ENCODE measurements at regions not wholly inside any gene's neighbourhood (a gene's known extent, or its start where the extent isn't known, plus 50 kb on each side); places are given as distances from the start of the nearest gene placed in this dataset.

- no peak for DNase-seq (ENCODE audit: low read depth in 3 of 3)
Measured at GRCh38 chr14:87526731-87527130, 466.3 kb downstream of the GALC start.

GRCh38 chr14:87524011-87524410 lies 469.0 kb downstream of the GALC start:
- DNase-seq (ENCODE audit: low read depth in 3 of 3): no peak

- no peak for DNase-seq (ENCODE audit: low read depth in 3 of 3)
Measured at GRCh38 chr14:87522575-87522974, 470.4 kb downstream of the GALC start.

- DNase-seq (ENCODE audit: low read depth in 3 of 3): no peak
Measured at GRCh38 chr14:87508333-87508732, 484.6 kb downstream of the GALC start.

- DNase-seq (ENCODE audit: low read depth in 3 of 3): no peak
Measured at GRCh38 chr14:87503711-87504110, 489.3 kb downstream of the GALC start.

- DNase-seq (ENCODE audit: low read depth in 3 of 3): no peak
Measured at GRCh38 chr14:87497301-87497700, 495.7 kb downstream of the GALC start.

- no peak for DNase-seq (ENCODE audit: low read depth in 3 of 3)
Measured at GRCh38 chr14:87494010-87494409, 499.0 kb downstream of the GALC start.

GRCh38 chr14:87492561-87492960 lies 500.4 kb downstream of the GALC start:
- no peak for DNase-seq (ENCODE audit: low read depth in 3 of 3)

GRCh38 chr14:87491816-87492215 lies 501.2 kb downstream of the GALC start:
- DNase-seq (ENCODE audit: low read depth in 3 of 3): no peak

- DNase-seq (ENCODE audit: low read depth in 3 of 3): no peak
Measured at GRCh38 chr14:87489196-87489819, 503.7 kb downstream of the GALC start.

GRCh38 chr14:87483271-87484260 lies 509.4 kb downstream of the GALC start:
- DNase-seq (ENCODE audit: low read depth in 3 of 3): no peak

GRCh38 chr14:87468531-87468930 lies 524.5 kb downstream of the GALC start:
- DNase-seq (ENCODE audit: low read depth in 3 of 3): no peak

- DNase-seq (ENCODE audit: low read depth in 3 of 3): no peak
Measured at GRCh38 chr14:87467578-87467977, 525.4 kb downstream of the GALC start.

- no peak for DNase-seq (ENCODE audit: low read depth in 3 of 3)
Measured at GRCh38 chr14:87465770-87466169, 527.2 kb downstream of the GALC start.

- DNase-seq (ENCODE audit: low read depth in 3 of 3): no peak
Measured at GRCh38 chr14:87461704-87462103, 531.3 kb downstream of the GALC start.

- no peak for DNase-seq (ENCODE audit: low read depth in 3 of 3)
Measured at GRCh38 chr14:87457720-87458119, 535.3 kb downstream of the GALC start.

- no peak for DNase-seq (ENCODE audit: low read depth in 3 of 3)
Measured at GRCh38 chr14:87450193-87450592, 542.8 kb downstream of the GALC start.

GRCh38 chr14:87449016-87449415 lies 544.0 kb downstream of the GALC start:
- no peak for DNase-seq (ENCODE audit: low read depth in 3 of 3)

- DNase-seq (ENCODE audit: low read depth in 3 of 3): no peak
Measured at GRCh38 chr14:87443787-87444186, 549.2 kb downstream of the GALC start.

GRCh38 chr14:87443039-87443438 lies 549.9 kb downstream of the GALC start:
- no peak for DNase-seq (ENCODE audit: low read depth in 3 of 3)

GRCh38 chr14:87437158-87437557 lies 555.8 kb downstream of the GALC start:
- no peak for DNase-seq (ENCODE audit: low read depth in 3 of 3)

GRCh38 chr14:87434680-87435079 lies 558.3 kb downstream of the GALC start:
- no peak for DNase-seq (ENCODE audit: low read depth in 3 of 3)

- no peak for DNase-seq (ENCODE audit: low read depth in 3 of 3)
Measured at GRCh38 chr14:87434011-87434410, 559.0 kb downstream of the GALC start.
